LoVo (cell line): ENCODE measurements at regions not wholly inside any gene's neighbourhood (a gene's known extent, or its start where the extent isn't known, plus 50 kb on each side); places are given as distances from the start of the nearest gene placed in this dataset.

Experiments
- DNase-seq: peaks from one replicate; pipeline ENCODE4 v3.0.0-alpha.2; 2016; ENCODE audit warnings: low spot score

- DNase-seq = no peak
Measured at GRCh38 chr17:77684803-77685798, 273.4 kb upstream of the TNRC6C start.

- DNase-seq = no peak
Measured at GRCh38 chr17:77685881-77686486, 272.5 kb upstream of the TNRC6C start.

GRCh38 chr17:77686903-77687302 is 271.6 kb upstream of the TNRC6C start:
- no peak for DNase-seq

- DNase-seq = no peak
Measured at GRCh38 chr17:77687417-77687816, 271.1 kb upstream of the TNRC6C start.

- DNase-seq = no peak
Measured at GRCh38 chr17:77687921-77688320, 270.6 kb upstream of the TNRC6C start.

- no peak for DNase-seq
Measured at GRCh38 chr17:77688369-77688768, 270.1 kb upstream of the TNRC6C start.

- no peak for DNase-seq
Measured at GRCh38 chr17:77690271-77691161, 268.0 kb upstream of the TNRC6C start.

GRCh38 chr17:77691216-77692085 is 267.1 kb upstream of the TNRC6C start:
- DNase-seq = no peak

GRCh38 chr17:77692571-77693161 is 265.8 kb upstream of the TNRC6C start:
- peak; percentile 3 for DNase-seq

- no peak for DNase-seq
Measured at GRCh38 chr17:77693301-77693700, 265.2 kb upstream of the TNRC6C start.

GRCh38 chr17:77693776-77694175 is 264.7 kb upstream of the TNRC6C start:
- DNase-seq = no peak

- no peak for DNase-seq
Measured at GRCh38 chr17:77694391-77695363, 263.8 kb upstream of the TNRC6C start.

GRCh38 chr17:77695386-77695785 is 263.1 kb upstream of the TNRC6C start:
- no peak for DNase-seq

- DNase-seq = no peak
Measured at GRCh38 chr17:77696151-77696720, 262.3 kb upstream of the TNRC6C start.

GRCh38 chr17:77696721-77697460 is 261.6 kb upstream of the TNRC6C start:
- no peak for DNase-seq

GRCh38 chr17:77697480-77698400 is 260.8 kb upstream of the TNRC6C start:
- DNase-seq = no peak

- no peak for DNase-seq
Measured at GRCh38 chr17:77698903-77699623, 259.4 kb upstream of the TNRC6C start.
